Fibroblast of peridontal ligament (primary cell): ENCODE measurements at regions not wholly inside any gene's neighbourhood (a gene's known extent, or its start where the extent isn't known, plus 50 kb on each side); places are given as distances from the start of the nearest gene placed in this dataset.

Experiments used
- DNase-seq: peaks from one replicate; pipeline ENCODE4 v3.0.0-alpha.2; 2010; ENCODE audit errors: extremely low read depth

- DNase-seq: no peak
Observed at GRCh38 chr5:29852329-29852728, 1341.2 kb upstream of the CDH6 start.

GRCh38 chr5:29845206-29845605, 1348.3 kb upstream of the CDH6 start:
- no peak for DNase-seq

DNA sequence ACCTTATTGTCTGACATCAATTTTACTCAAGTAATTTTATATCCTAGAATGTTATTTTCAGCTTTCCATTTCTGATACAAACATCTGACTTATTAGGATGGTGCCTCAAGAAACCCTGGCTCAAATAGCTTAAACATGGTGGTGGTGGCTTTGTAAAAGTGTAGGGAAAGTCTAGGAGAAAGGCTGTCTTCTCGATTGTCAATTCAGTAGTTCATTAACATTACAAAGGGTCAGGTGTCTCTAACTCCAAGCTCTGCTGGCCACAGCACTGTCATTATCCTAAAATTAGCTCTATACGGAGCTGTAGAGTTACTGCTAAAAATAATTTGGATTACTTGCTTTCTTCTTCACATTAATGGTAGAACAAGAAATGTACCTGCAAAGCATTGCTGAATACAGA, 1360.1 kb upstream of the CDH6 start:
- no peak for DNase-seq

- no peak for DNase-seq
Observed at GRCh38 chr5:29822521-29822920, 1371.0 kb upstream of the CDH6 start.

DNA sequence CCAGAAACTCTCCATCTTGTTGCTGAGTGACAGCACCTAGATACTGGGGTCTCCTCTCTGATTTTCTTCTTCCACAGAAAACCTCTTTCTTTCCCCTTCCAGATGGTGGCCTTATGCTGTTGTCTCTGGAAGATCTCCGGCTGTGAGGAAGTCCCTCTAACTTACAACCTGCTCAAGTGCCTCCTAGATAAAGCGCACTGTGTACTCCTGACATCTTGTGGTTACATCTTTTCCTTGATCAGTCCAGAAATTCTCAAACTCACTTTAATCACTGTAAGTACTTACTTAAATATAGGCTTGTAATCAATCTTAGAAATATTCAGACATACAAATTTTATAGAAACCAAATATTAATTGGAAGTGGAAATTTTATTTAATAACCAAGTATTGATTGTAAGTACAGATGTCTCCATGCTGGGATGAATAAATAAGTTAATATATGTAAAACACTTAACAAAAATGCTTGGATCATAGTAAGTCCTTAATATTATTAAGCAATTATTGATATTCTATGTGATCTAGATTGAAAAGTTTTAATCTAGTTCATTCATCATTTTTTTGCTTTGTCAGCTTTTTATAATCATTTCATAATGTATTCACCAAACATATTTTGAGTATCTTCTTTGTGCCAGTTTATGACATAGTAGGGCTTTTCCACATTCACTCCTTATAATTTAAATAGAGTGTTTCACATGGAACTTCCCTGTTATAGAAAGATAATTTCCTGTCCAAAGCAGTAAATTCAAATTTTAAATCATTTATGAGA, 1381.4 kb upstream of the CDH6 start:
- no peak for DNase-seq

GRCh38 chr5:29805804-29806203, 1387.7 kb upstream of the CDH6 start:
- DNase-seq: no peak

- DNase-seq: no peak
Observed at GRCh38 chr5:29800752-29801151, 1392.7 kb upstream of the CDH6 start.

DNA sequence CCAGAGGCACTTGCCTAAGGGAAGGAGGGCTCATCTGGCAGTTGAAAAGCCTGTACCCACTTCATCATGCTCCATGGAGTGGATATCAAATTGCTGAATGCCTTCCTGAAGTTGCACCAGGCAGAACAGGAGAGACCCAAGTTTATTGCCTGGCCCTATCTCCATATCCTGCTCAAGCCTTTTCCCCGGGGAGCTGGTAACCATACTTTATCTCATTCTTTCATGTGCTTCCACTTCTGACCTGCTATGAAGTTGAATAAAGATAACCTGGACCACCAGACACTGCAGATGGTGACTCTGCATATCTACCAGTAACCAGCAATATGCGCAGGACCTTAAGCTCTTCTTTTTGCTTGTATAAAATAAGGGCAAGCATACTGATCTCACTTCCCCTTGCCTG, 1397.5 kb upstream of the CDH6 start:
- no peak for DNase-seq

DNA sequence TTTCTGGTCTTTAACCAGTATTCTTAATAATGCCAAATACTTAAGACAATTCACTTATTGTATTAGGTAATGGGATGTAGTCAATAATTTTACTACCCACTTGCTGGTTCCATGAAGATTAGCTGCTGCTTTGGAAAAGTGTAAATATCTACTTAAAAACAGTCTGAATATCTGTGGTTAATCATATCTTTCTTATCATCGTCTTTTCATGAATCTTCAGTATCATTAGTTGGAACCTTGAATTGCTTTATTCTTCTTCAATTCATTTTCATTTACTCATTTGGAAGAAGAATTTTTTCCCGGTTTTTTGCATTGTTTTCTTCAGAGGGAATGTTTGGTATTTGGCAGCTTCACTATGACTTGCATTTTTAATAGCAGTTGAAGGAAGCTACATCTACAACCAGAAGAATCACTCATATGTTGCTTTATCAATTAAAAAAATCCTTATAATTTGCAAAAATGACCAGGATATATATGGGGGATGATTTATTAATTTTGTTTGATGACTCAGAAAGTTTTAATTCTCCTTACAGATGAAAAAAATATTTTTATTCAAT, 1398.3 kb upstream of the CDH6 start:
- no peak for DNase-seq

- DNase-seq: no peak
Observed at GRCh38 chr5:29794141-29794787, 1399.2 kb upstream of the CDH6 start.

DNA sequence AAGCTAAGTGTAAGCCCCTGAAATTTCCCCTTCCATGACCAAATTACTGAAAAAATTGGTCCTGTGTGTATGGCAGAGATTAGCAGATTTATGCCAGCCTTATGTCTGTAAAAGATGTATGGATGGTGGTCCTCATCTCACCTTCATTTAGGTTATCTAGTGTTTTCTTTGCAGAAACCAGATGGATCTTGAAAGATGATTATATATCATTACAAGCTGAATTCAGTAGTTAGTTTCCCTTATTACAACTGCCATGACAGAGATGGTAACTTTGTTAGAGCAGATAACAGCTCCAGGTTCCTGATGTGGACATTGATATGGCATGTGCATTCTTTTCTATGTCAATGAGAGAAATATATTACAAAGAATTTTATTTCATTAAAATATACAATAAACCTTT, 1403.2 kb upstream of the CDH6 start:
- no peak for DNase-seq

DNA sequence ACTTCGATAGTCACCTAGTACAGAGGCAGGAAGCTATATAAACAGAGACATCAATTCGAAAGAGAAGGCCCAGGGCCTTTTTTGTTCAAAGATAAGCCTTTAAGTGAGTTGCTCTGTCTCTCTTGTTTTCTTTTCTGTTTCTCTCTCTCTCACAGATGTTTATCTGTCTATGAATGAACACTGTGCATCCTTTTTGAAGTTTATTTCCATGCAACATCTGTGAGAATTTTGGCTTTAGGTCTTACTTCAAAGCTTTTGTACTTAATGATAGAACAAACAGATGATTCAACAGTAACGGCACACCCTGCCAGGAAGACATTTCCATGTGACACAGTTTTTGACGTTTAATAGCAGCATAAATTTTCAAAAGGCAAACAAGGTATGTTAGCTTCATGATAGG, 1413.1 kb upstream of the CDH6 start:
- DNase-seq: no peak

- no peak for DNase-seq
Observed at GRCh38 chr5:29779141-29779540, 1414.3 kb upstream of the CDH6 start.

DNA sequence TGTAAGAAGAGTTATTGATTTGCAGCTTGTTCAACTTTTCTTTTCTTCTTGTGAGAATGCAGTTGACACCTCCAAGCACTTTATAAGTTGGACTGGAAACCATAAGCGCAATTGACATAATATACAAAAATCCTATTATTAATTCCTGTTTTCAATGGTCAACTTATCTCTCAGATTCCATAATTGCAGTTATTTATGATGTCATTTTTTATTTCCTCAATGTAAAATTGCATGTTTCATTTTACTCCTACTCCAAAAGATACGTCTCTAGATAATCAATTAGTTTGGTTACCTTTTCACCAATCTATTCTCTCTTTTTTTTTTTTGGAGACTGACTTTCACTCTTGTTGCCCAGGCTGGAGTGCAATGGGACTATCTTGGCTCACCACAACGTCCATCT, 1416.1 kb upstream of the CDH6 start:
- DNase-seq: no peak

- no peak for DNase-seq
Observed at GRCh38 chr5:29770936-29771335, 1422.5 kb upstream of the CDH6 start.

DNA sequence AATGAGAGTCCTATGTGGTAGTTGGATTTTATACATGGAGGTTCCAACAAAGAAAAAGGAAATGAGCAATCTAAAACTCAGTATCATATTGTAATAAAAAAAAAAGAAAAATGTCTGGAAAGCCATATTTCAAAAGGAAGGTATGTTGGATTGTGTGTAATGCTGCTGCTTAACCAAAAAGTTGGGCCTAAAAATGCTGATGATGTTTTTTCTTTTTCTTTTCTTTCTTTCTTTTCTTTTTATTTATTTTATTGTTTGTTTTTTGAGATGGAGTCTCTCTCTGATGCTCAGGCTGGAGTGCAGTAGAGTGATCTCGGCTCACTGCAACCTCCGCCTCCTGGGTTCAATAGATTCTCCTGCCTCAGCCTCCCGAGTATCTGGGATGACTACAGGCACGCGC, 1424.0 kb upstream of the CDH6 start:
- DNase-seq: no peak

DNA sequence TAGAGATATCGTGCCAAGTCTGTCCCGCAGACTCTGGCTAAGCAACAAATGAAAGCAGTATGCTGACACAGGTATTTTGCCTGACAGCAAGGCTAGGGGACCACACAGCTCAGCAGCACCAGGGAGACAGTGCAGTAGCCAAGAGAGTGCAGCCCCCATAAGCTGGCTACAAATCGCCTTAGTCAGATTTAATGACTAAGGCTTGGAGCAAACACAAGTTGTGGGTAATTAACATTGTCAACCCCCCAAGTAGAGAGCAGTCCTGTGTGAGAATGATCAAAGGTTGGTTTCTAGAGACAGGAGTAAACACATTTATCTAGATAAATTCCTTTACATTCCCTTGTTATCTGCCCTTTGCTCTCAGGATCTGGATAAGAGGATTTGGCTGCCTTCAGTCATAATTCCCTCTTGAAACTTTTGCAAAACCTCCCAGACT, 1434.5 kb upstream of the CDH6 start:
- DNase-seq: no peak

GRCh38 chr5:29750453-29750852, 1443.0 kb upstream of the CDH6 start:
- DNase-seq: no peak

GRCh38 chr5:29744618-29745017, 1448.9 kb upstream of the CDH6 start:
- DNase-seq: no peak

GRCh38 chr5:29720954-29721353, 1472.5 kb upstream of the CDH6 start:
- DNase-seq: no peak

DNA sequence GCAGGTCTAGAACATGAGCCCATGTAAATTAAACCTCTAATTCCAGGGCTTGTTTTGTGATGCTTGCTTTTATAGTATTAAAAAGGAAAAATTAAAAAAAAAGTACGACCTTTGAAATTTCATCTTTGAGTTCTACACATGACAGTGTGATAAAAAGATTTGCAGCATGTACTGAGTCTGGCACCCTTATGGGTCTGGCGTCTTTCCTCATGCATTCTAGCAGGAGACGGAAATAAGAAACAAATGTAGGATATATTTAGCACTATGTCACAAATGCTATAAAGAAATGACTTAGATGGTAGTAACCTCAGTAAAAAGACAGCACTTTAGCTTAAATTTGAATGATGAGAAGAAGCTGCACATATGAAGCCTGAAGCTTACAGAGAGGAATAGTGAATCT, 1474.3 kb upstream of the CDH6 start:
- DNase-seq: no peak

DNA sequence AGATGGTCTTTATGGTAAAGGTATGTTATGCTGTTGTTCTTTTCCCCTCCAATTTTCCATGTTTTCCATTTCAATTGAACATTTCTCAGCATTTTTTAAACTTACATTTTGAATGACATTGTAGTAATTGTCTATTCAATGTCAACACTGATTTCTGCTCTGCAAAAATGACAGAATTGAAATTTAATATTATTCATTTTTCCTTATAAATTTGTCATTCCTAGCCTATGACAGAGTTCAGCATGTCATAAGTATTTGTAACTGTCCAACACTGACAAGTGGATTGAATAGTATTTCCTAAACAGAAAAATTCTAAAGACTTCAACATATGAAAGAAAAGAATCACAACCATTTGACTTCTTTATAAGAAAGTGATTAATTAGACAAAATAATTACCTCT, 1478.3 kb upstream of the CDH6 start:
- no peak for DNase-seq

GRCh38 chr5:29702875-29703274, 1490.6 kb upstream of the CDH6 start:
- DNase-seq: no peak
